ENCODE measurements at regions not wholly inside any gene's neighbourhood (a gene's known extent, or its start where the extent isn't known, plus 50 kb on each side); places are given as distances from the start of the nearest gene placed in this dataset.
"Not testable (repeated sequence)": the region's sequence is repeated elsewhere in the genome, so short reads cannot be mapped to it uniquely, and the experiment has no call there.

DNA sequence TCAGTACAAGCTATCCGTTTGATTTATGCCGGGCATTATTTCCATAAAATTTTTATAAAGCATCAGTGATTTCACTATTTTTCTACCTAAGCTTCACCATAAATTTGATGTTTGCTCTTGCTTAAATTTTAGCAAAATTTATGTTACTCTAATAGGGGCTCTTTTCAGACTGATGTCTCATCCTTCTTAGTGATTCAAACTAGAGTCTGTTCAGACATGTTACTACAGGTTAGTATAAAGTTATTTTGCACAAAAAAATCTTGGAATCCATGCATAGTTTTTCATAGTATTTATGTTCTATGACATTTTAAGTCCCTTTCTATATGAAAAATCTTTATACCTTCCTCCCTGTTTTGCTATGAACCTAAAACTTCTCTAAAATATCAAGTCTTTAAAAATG lies 1151.9 kb downstream of the SLITRK5 start:
- TF ChIP-seq, protein P1, sequence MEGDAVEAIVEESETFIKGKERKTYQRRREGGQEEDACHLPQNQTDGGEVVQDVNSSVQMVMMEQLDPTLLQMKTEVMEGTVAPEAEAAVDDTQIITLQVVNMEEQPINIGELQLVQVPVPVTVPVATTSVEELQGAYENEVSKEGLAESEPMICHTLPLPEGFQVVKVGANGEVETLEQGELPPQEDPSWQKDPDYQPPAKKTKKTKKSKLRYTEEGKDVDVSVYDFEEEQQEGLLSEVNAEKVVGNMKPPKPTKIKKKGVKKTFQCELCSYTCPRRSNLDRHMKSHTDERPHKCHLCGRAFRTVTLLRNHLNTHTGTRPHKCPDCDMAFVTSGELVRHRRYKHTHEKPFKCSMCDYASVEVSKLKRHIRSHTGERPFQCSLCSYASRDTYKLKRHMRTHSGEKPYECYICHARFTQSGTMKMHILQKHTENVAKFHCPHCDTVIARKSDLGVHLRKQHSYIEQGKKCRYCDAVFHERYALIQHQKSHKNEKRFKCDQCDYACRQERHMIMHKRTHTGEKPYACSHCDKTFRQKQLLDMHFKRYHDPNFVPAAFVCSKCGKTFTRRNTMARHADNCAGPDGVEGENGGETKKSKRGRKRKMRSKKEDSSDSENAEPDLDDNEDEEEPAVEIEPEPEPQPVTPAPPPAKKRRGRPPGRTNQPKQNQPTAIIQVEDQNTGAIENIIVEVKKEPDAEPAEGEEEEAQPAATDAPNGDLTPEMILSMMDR (IDR thresholded peaks at IDR 0.05), result no peak
- no peak for TF ChIP-seq POLR2A (IDR thresholded peaks at IDR 0.05)
- Histone ChIP-seq H3K36me3 (no peaks in the 10 kb centered on the region), H3K27ac (no peak overlapping the region), H3K4me3 (no peak overlapping the region), H3K9me3 (no peaks in the 10 kb centered on the region), H3K4me1 (no peaks in the 10 kb centered on the region), H3K27me3 (no peaks in the 10 kb centered on the region)
- intact Hi-C loops (cut with DNase I), result no loop called here
- DNase-seq, result no peak
- WGBS, 2 donors, result 65 to 72% methylated on average over 2 of the region's 2 CpGs

DNA sequence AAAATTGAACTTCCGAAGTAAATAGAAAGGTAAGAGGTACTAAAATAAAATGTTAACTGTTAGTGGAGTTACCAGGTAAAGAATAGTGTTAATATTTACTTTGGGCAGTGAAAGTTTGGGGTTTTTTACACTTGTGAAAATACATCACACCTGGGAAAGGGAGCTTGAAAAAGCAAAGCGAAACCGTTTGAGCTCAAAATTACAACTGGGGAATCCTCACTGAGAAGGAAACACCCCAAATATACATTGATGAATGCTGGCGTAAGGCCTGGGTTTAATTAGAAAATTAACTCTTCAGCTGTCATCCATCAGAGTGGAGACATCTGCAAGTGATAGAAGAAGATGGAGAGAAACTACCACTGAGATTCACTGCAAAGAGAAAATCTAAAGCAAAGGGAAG lies 1153.0 kb downstream of the SLITRK5 start:
- WGBS, 2 donors, result 61 to 68% methylated on average over 4 of the region's 4 CpGs
- Histone ChIP-seq H3K9me3 (no peaks in the 10 kb centered on the region), H3K4me3 (no peak overlapping the region), H3K27me3 (no peaks in the 10 kb centered on the region), H3K27ac (no peak overlapping the region), H3K4me1 (no peaks in the 10 kb centered on the region), H3K36me3 (no peaks in the 10 kb centered on the region)
- DNase-seq, result no peak
- intact Hi-C loops (cut with DNase I), result no loop called here
- no peak for TF ChIP-seq POLR2A (IDR thresholded peaks at IDR 0.05)
- TF ChIP-seq, protein P1 (IDR thresholded peaks at IDR 0.05), result no peak

- Histone ChIP-seq H3K4me1 (no peaks in the 10 kb centered on the region), H3K27ac (no peak overlapping the region), H3K9me3 (no peaks in the 10 kb centered on the region), H3K27me3 (no peaks in the 10 kb centered on the region), H3K4me3 (no peak overlapping the region), H3K36me3 (no peaks in the 10 kb centered on the region)
- WGBS, 2 donors, result 73 to 83% methylated on average over 3 of the region's 3 CpGs
- intact Hi-C loops (cut with DNase I), result no loop called here
- TF ChIP-seq, protein P1 (IDR thresholded peaks at IDR 0.05), result no peak
- TF ChIP-seq POLR2A (IDR thresholded peaks at IDR 0.05), result no peak
- DNase-seq, result no peak
These were observed 1168.9 kb downstream of the SLITRK5 start for GRCh38 chr13:88840085-88840484.

DNA sequence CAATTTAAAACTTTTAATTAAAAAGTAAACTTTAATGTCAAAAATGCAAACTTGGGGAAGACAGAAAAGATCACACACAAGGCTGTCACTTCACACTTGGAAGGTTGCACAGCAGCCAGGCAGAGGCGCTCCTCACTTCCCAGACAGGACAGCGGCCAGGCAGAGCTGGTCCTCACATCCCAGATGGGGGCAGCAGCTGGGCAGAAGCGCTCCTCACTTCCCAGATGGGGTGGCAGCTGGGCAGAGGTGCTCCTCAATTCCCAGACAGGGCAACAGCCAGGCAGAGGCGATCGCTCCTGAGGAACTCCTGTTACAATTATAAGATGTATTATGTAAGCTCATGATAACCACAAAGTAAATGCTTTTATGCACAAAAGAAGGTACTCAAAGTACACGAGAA lies 1181.1 kb downstream of the SLITRK5 start:
- H3K4me1 ChIP-seq; H3K27ac ChIP-seq; H3K27me3 ChIP-seq; H3K4me3 ChIP-seq; intact Hi-C loops (cut with DNase I); H3K36me3 ChIP-seq; H3K9me3 ChIP-seq; DNase-seq: not testable (repeated sequence)
- WGBS, 2 donors, result 63 to 85% methylated on average over 5 of the region's 6 CpGs

DNA sequence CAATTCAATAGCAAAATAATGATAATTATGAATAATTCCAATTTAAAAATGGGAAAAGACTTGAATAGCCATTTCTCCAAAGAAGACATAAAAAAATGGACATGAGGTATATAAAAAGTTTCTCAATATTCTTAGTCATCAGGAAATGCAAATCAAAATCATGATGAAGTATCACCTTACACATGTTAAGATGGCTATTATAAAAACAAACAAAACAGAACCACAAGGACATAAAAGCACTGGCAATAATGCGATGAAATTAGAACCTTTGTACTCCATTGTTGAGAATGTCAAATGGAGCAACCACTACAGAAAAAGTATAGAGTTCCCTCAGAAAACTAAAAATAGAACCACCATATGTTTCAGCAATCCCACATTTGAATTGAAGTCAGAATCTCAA lies 1186.1 kb downstream of the SLITRK5 start:
- H3K9me3 ChIP-seq, result no peaks in the 10 kb centered on the region
- H3K36me3 ChIP-seq, result no peaks in the 10 kb centered on the region
- H3K4me3 ChIP-seq, result no peak overlapping the region
- no peak for DNase-seq
- TF ChIP-seq POLR2A (IDR thresholded peaks at IDR 0.05), result no peak
- TF ChIP-seq, protein P1 (IDR thresholded peaks at IDR 0.05), result no peak
- intact Hi-C loops (cut with DNase I), result no loop called here
- H3K27me3 ChIP-seq, result no peaks in the 10 kb centered on the region
- WGBS, 2 donors, result 79 to 93% methylated on average over 1 of the region's 1 CpG
- H3K4me1 ChIP-seq, result no peaks in the 10 kb centered on the region
- H3K27ac ChIP-seq, result no peak overlapping the region

- no peak overlapping the region for H3K27ac ChIP-seq
- TF ChIP-seq POLR2A (IDR thresholded peaks at IDR 0.05), result no peak
- TF ChIP-seq, protein P1 (IDR thresholded peaks at IDR 0.05), result no peak
- H3K9me3 ChIP-seq, result no peaks in the 10 kb centered on the region
- H3K4me1 ChIP-seq, result no peaks in the 10 kb centered on the region
- no peaks in the 10 kb centered on the region for H3K36me3 ChIP-seq
- 60 to 66% methylated on average over 2 of the region's 2 CpGs for WGBS, 2 donors
- DNase-seq, result no peak
- no peaks in the 10 kb centered on the region for H3K27me3 ChIP-seq
- H3K4me3 ChIP-seq, result no peak overlapping the region
- intact Hi-C loops (cut with DNase I), result no loop called here
These were observed 1191.0 kb downstream of the SLITRK5 start for GRCh38 chr13:88862095-88862620.

Data from esophagus squamous epithelium (tissue), 5 donors.